GM12875 (cell line): ENCODE measurements at regions not wholly inside any gene's neighbourhood (a gene's known extent, or its start where the extent isn't known, plus 50 kb on each side); places are given as distances from the start of the nearest gene placed in this dataset.
A peak's percentile ranks its signal among the peaks of the same experiment; 100 is the strongest.

Source experiments
- H3K4me3 ChIP-seq: one replicate; pipeline ENCODE4 v1.5.1; 2011; ENCODE audit warnings: low read depth, low read length, control low read depth
- TF ChIP-seq, protein P1 (sequence below): IDR thresholded peaks from 2 replicates; pipeline ENCODE4 v1.5.1; 2011; ENCODE audit warnings: low read depth, mild to moderate bottlenecking, control low read depth, inconsistent platforms, low read length, moderate library complexity, borderline replicate concordance; ENCODE audit not compliant: insufficient read depth

- H3K4me3 ChIP-seq: no peak overlapping the region
- TF ChIP-seq, protein P1, sequence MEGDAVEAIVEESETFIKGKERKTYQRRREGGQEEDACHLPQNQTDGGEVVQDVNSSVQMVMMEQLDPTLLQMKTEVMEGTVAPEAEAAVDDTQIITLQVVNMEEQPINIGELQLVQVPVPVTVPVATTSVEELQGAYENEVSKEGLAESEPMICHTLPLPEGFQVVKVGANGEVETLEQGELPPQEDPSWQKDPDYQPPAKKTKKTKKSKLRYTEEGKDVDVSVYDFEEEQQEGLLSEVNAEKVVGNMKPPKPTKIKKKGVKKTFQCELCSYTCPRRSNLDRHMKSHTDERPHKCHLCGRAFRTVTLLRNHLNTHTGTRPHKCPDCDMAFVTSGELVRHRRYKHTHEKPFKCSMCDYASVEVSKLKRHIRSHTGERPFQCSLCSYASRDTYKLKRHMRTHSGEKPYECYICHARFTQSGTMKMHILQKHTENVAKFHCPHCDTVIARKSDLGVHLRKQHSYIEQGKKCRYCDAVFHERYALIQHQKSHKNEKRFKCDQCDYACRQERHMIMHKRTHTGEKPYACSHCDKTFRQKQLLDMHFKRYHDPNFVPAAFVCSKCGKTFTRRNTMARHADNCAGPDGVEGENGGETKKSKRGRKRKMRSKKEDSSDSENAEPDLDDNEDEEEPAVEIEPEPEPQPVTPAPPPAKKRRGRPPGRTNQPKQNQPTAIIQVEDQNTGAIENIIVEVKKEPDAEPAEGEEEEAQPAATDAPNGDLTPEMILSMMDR: no peak
Observed at GRCh38 chr3:117987256-117987655, 1047.4 kb downstream of the IGSF11 start.

GRCh38 chr3:117989982-117990381, 1044.7 kb downstream of the IGSF11 start:
- H3K4me3 ChIP-seq: no peak overlapping the region
- TF ChIP-seq, protein P1: no peak

GRCh38 chr3:117990627-117991026, 1044.0 kb downstream of the IGSF11 start:
- TF ChIP-seq, protein P1: no peak
- H3K4me3 ChIP-seq: no peak overlapping the region

DNA sequence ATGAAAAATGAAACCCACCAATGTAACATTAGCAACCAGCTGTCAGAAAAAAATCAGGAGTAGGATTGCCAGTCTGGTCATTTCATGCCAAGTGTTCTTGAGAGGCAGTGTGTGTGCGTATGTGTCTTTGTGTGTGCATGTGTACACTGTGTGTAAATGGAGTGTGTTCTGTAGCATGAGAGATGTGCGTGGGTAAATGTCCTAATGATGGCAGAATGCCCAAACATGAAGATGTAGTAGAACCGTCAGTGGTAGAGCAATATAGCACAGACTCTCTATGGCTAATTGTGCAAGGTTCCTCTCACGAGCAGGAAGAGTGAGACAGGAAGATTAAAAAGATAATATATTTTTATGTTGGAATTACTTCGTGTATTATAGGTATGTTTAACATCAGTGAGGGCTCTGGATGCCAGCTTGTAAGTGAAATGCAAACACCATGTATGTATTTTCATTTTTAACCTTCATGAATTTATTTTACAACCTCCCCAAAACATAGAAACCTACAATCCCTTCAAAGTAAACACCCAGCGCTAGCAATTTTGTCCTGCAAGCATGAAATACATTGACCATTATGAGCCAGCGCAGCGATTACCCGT, 1038.7 kb downstream of the IGSF11 start:
- no peak overlapping the region for H3K4me3 ChIP-seq
- TF ChIP-seq, protein P1: no peak

- TF ChIP-seq, protein P1: peak; percentile 96
- no peak overlapping the region for H3K4me3 ChIP-seq
Observed at GRCh38 chr3:117997201-117998049, 1037.2 kb downstream of the IGSF11 start.

DNA sequence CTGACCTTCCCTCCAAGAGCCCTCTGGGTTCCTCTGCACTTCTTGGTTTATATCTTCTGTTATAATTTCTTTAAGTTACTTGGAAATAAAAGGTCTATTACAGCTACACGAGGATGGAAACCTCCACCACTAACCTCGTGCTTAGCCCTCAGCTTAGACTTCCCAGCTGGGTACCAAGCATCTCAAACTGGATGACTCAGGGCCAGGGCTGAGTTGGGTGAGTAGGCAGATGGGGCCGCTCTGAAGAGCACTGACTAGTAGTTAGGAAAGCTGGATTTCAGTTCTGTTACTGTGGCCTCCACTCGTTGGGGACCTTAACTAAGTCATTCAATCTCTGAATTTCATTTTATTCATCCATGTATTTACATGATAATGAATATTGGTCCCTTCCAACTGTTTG, 1036.6 kb downstream of the IGSF11 start:
- TF ChIP-seq, protein P1: no peak
- no peak overlapping the region for H3K4me3 ChIP-seq

GRCh38 chr3:118000219-118000618, 1034.4 kb downstream of the IGSF11 start:
- TF ChIP-seq, protein P1: no peak
- no peak overlapping the region for H3K4me3 ChIP-seq
